ENCODE measurements at regions not wholly inside any gene's neighbourhood (a gene's known extent, or its start where the extent isn't known, plus 50 kb on each side); places are given as distances from the start of the nearest gene placed in this dataset.

DNA sequence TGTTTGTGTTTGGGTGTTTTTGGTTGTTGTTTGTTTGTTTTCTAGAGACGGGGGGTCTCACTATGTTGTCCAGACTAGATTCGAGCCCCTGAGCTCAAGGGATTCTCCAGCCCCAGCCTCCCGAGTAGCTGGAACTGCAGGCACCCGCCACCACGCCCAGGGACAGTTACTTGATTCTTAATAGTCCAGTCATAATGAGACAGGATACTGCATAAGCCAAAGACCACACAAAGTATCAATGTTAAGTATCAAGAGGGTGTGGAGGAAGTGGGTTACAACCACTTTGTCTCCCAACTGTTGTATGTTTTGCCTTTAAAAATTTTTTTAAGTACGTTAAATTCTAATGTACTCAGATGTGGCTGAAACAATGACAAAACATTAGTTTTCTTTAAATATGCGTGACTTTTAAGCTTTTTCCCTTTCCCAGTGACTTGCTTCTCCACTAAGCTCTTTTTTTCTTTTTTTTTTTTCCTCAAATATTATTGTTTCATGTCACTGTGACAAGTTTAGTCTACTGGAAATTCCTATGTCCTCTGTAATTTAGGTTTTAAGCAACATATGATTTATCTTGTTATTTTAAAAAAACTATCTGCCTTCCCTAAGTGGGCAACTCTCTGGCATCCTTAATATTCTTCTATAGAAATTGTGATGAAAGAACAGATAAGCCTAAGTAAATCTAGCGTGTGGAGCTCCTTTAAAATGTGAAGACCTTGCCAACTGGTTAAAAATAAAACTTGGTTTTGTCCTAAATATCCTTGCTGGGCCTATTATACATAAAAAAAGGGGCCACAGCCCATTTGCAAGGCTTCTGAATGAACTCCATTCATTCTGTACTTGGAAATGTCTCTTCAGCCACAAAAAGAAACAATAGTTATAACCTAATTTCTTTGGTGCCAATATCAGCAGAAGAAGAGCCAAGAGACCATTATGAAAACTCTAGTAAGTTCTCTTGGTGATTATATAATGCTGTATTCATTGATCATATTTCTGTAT is 56.2 kb upstream of the DPH5 start:
- no peak for TF ChIP-seq SIN3A (IDR thresholded peaks at IDR 0.05; ENCODE audit: low read depth, low read length)
- TF ChIP-seq, protein P1, sequence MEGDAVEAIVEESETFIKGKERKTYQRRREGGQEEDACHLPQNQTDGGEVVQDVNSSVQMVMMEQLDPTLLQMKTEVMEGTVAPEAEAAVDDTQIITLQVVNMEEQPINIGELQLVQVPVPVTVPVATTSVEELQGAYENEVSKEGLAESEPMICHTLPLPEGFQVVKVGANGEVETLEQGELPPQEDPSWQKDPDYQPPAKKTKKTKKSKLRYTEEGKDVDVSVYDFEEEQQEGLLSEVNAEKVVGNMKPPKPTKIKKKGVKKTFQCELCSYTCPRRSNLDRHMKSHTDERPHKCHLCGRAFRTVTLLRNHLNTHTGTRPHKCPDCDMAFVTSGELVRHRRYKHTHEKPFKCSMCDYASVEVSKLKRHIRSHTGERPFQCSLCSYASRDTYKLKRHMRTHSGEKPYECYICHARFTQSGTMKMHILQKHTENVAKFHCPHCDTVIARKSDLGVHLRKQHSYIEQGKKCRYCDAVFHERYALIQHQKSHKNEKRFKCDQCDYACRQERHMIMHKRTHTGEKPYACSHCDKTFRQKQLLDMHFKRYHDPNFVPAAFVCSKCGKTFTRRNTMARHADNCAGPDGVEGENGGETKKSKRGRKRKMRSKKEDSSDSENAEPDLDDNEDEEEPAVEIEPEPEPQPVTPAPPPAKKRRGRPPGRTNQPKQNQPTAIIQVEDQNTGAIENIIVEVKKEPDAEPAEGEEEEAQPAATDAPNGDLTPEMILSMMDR (IDR thresholded peaks at IDR 0.05 in 2 of 3, conservative IDR thresholded peaks at IDR 0.05 in 1 of 3; ENCODE audit: control insufficient read depth in 2 of 3, extremely low read depth in 1 of 3, insufficient read depth in 1 of 3, low read depth in 3 of 3, low read length in 3 of 3), result no peak
